MV-4-11 (cell line): ENCODE measurements at regions not wholly inside any gene's neighbourhood (a gene's known extent, or its start where the extent isn't known, plus 50 kb on each side); places are given as distances from the start of the nearest gene placed in this dataset.
"Not testable (repeated sequence)": the region's sequence is repeated elsewhere in the genome, so short reads cannot be mapped to it uniquely, and the experiment has no call there.

Source experiments
- DNase-seq: peaks from one replicate; lab custom pipeline; 2025; lab: John Stamatoyannopoulos, UW

- DNase-seq: peak; percentile 80
Measured at GRCh38 chr5:42949348-42950115, 90.6 kb downstream of the ANXA2R start.

- no peak for DNase-seq
Measured at GRCh38 chr5:42948961-42949347, 91.2 kb downstream of the ANXA2R start.

- no peak for DNase-seq
Measured at GRCh38 chr5:42944989-42945388, 95.1 kb downstream of the ANXA2R start.

- DNase-seq: no peak
Measured at GRCh38 chr5:42943931-42944631, 96.0 kb downstream of the ANXA2R start.

- no peak for DNase-seq
Measured at GRCh38 chr5:42940853-42941252, 99.3 kb downstream of the ANXA2R start.

- not testable (repeated sequence) for DNase-seq
Measured at GRCh38 chr5:42932011-42932410, 108.1 kb downstream of the ANXA2R start.

GRCh38 chr5:42931451-42931850, 108.7 kb downstream of the ANXA2R start:
- not testable (repeated sequence) for DNase-seq

GRCh38 chr5:42930934-42931333, 109.2 kb downstream of the ANXA2R start:
- no peak for DNase-seq

GRCh38 chr5:42929871-42930270, 110.2 kb downstream of the ANXA2R start:
- no peak for DNase-seq

GRCh38 chr5:42927730-42928129, 112.4 kb downstream of the ANXA2R start:
- DNase-seq: no peak

GRCh38 chr5:42924686-42925085, 113.0 kb upstream of the SELENOP start:
- no peak for DNase-seq

- no peak for DNase-seq
Measured at GRCh38 chr5:42924226-42924625, 112.5 kb upstream of the SELENOP start.

- DNase-seq: no peak
Measured at GRCh38 chr5:42923710-42924109, 112.0 kb upstream of the SELENOP start.

GRCh38 chr5:42919600-42919999, 107.9 kb upstream of the SELENOP start:
- no peak for DNase-seq

- no peak for DNase-seq
Measured at GRCh38 chr5:42915306-42915866, 103.7 kb upstream of the SELENOP start.

GRCh38 chr5:42912184-42912798, 100.6 kb upstream of the SELENOP start:
- DNase-seq: peak; percentile 37

- peak; percentile 75 for DNase-seq
Measured at GRCh38 chr5:42908509-42909488, 97.1 kb upstream of the SELENOP start.

- peak; percentile 79 for DNase-seq
Measured at GRCh38 chr5:42908086-42908485, 96.4 kb upstream of the SELENOP start.

GRCh38 chr5:42905827-42906226, 94.1 kb upstream of the SELENOP start:
- DNase-seq: no peak

GRCh38 chr5:42900734-42901133, 89.0 kb upstream of the SELENOP start:
- DNase-seq: no peak

GRCh38 chr5:42898760-42899159, 87.1 kb upstream of the SELENOP start:
- DNase-seq: no peak

GRCh38 chr5:42896523-42896922, 84.8 kb upstream of the SELENOP start:
- DNase-seq: no peak
